ENCODE measurements at regions not wholly inside any gene's neighbourhood (a gene's known extent, or its start where the extent isn't known, plus 50 kb on each side); places are given as distances from the start of the nearest gene placed in this dataset.

- TF ChIP-seq GTF3C2 (IDR thresholded peaks at IDR 0.05; ENCODE audit: borderline replicate concordance, extremely low read depth, insufficient read length) (no peak), WHSC1 (IDR thresholded peaks at IDR 0.05; ENCODE audit: low read length) (no peak), COPS2 (conservative IDR thresholded peaks at IDR 0.05) (no peak)
These were observed 153.9 kb upstream of the IRF2BP2 start (continued) for GRCh38 chr1:234763910-234764309.

GRCh38 chr1:234763367-234763766 is 153.4 kb upstream of the IRF2BP2 start:
- Histone ChIP-seq H3K4me3 (no peak overlapping the region), H3K9ac (ENCODE audit: insufficient read depth in 1 of 2, low read depth in 2 of 2, low read length in 2 of 2) (no peak overlapping the region), H3K27me3 (ENCODE audit: control insufficient read depth in 2 of 2, insufficient read depth in 2 of 2, low read length in 2 of 2) (peaks cover 0 to 9% of the 10 kb centered on the region in 2 experiments; a peak in 1 of 5 replicates), H4K20me1 (replicated peaks; ENCODE audit: control insufficient read depth, insufficient read depth, low read length) (no peaks in the 10 kb centered on the region), H3K4me2 (ENCODE audit: insufficient read depth, low read length) (no peak overlapping the region), H3K4me1 (replicated peaks in 1 of 2; ENCODE audit: control insufficient read depth in 2 of 2, insufficient read depth in 2 of 2, low read length in 2 of 2) (peaks cover 9 to 16% of the 10 kb centered on the region in 2 experiments; a peak in 4 of 5 replicates), H2AFZ (ENCODE audit: low read depth, low read length) (no peak overlapping the region), H3K27ac (ENCODE audit: extremely low read depth, low read depth, low read length) (no peak overlapping the region), H3K36me3 (ENCODE audit: control insufficient read depth, insufficient read depth, low read length) (no peaks in the 10 kb centered on the region), H3K9me1 (ENCODE audit: control insufficient read depth, insufficient read depth, low read length) (no peaks in the 10 kb centered on the region), H3K9me3 (replicated peaks; ENCODE audit: control insufficient read depth, insufficient read depth, low read depth, low read length) (no peaks in the 10 kb centered on the region), H3K79me2 (ENCODE audit: control insufficient read depth, insufficient read depth, low read length) (no peaks in the 10 kb centered on the region)
- intact Hi-C loops (cut with micrococcal nuclease), result no loop called here
- in situ Hi-C loops (cut with MboI), result no loop called here
- FAIRE-seq, result no peak
- ChIA-PET POLR2A (interaction anchor here (0.9 to 1.1 kb wide), 3 partner anchors 11 to 69 kb away, joined by 3 read pairs; no protein-coding TSS in a partner anchor), CTCF (ENCODE audit: low intra/inter-chr PET ratio) (no interaction called here)
- 17% methylated on average over 5 of the region's 5 CpGs for WGBS (ENCODE audit: insufficient coverage, low coverage, missing lambda C conversion rate)
- no peak for ATAC-seq
- no TSS peak for BruUV-seq (replicated peaks)
- no peak for TF ChIP-seq NR2C1 (IDR thresholded peaks at IDR 0.05)
- no peak for TF ChIP-seq NR2C1 (tag; IDR thresholded peaks at IDR 0.05)
- no peak for TF ChIP-seq YBX1 (IDR thresholded peaks at IDR 0.05)
- no peak for DNase-seq (ENCODE audit: extremely low read depth in 1 of 4, low spot score in 3 of 4)

All from K562 (cell line).